GM23338 (cell line): ENCODE measurements at regions not wholly inside any gene's neighbourhood (a gene's known extent, or its start where the extent isn't known, plus 50 kb on each side); places are given as distances from the start of the nearest gene placed in this dataset.

Experiments used
- CREB1 ChIP-seq: fragments of 250-450 bp; sonication (Bioruptor Pico); IDR thresholded peaks from 2 replicates; pipeline ENCODE4 v1.5.0; 2020; ENCODE audit warnings: low read depth, mild to moderate bottlenecking, moderate library complexity
- CTCF ChIP-seq, 2 experiments: fragments of 200-600 bp in 1 of 2; sonication (generic) in 1 of 2; conservative IDR thresholded peaks; 2 replicates each; pipeline versions ENCODE4 v1.5.1 to v1.6.1; 2016 to 2017; ENCODE audit warnings: antibody characterized with exemption in 2 of 2, low read depth in 2 of 2, mild to moderate bottlenecking in 2 of 2, moderate library complexity in 1 of 2
- EZH2 ChIP-seq: fragments of 200-600 bp; sonication (generic); IDR thresholded peaks from one replicate; pipeline ENCODE4 v1.8.0; 2017; ENCODE audit warnings: antibody characterized with exemption, mild to moderate bottlenecking, low read depth; ENCODE audit not compliant: unreplicated experiment
- EZH2phosphoT487 ChIP-seq: fragments of 200-600 bp; sonication (generic); IDR thresholded peaks from one replicate; pipeline ENCODE4 v1.8.1; 2018; ENCODE audit warnings: antibody characterized with exemption; ENCODE audit not compliant: unreplicated experiment
- JUNB ChIP-seq: IDR thresholded peaks from one replicate; pipeline ENCODE4 v1.6.1; 2016; ENCODE audit warnings: antibody characterized with exemption; ENCODE audit not compliant: unreplicated experiment
- POLR2AphosphoS5 ChIP-seq: IDR thresholded peaks from 2 replicates; pipeline ENCODE4 v1.6.1; 2016; ENCODE audit warnings: antibody characterized with exemption, low read depth
- REST ChIP-seq: IDR thresholded peaks from one replicate; pipeline ENCODE4 v1.6.1; 2018; ENCODE audit warnings: antibody characterized with exemption; ENCODE audit not compliant: unreplicated experiment
- ZNF462 ChIP-seq: fragments of 250-450 bp; sonication (Bioruptor Pico); IDR thresholded peaks from 2 replicates; pipeline ENCODE4 v1.5.0; 2020; ENCODE audit warnings: mild to moderate bottlenecking, moderate library complexity

GRCh38 chr2:39581866-39582265, 83.9 kb upstream of the TMEM178A start:
- no peak for TF ChIP-seq CREB1 (CRISPR knock-in tag)
- no peak for TF ChIP-seq CTCF (conservative IDR thresholded peaks at IDR 0.05; ENCODE audit: low read depth in 2 of 2)
- TF ChIP-seq POLR2AphosphoS5, result no peak
- no peak for TF ChIP-seq REST
- no peak for TF ChIP-seq ZNF462 (CRISPR knock-in tag)
- no peak for TF ChIP-seq EZH2phosphoT487
- TF ChIP-seq EZH2, result no peak
- no peak for TF ChIP-seq JUNB
